Colon (tissue), 2 donors: ENCODE measurements at regions not wholly inside any gene's neighbourhood (a gene's known extent, or its start where the extent isn't known, plus 50 kb on each side); places are given as distances from the start of the nearest gene placed in this dataset.

Experiments
- FAIRE-seq: peaks from 2 replicates; lab custom pipeline; 2012; peaks lifted over from hg19 to GRCh38; lab: Jason Lieb, UNC
- donor health status: control.
- donor health status: control.

DNA sequence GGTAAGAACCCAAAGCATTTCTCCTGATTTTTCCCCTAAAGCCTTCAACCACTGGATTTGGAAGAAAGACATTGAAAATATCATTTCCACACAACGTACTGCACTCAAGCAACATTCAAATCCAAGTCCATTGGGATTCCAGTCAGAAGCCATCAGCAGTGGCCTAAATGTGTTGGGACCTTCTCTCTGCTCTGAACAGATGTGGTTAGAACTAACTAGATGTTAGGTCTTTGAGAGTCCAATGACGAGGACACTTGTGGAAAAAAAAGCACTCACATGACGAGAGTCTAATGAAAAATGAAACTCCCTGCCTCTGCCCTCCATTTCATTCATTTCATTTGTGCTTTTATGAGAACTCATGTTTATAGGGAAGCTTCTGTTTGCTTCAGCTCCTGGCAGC lies 382.3 kb downstream of the SIPA1L2 start:
- FAIRE-seq, result no peak

DNA sequence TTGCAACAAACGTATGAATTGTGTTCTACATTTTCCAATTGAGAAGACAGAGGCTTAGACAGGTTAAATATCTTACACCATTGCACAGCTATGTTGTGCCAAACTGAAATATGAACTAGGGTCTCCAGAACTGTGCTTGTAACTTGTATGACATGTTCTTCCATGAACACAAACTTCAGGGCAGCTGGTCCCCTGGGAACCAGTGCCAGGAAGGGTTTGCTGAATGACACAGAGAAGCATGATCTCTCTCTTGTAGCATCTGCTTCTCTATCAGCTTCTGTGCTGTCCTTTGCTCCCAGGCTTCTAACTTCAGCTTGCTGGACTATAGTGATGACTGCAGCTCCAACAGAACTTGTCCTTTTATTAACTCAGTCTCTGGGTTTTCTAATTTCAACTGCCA lies 385.5 kb downstream of the SIPA1L2 start:
- FAIRE-seq, result no peak

DNA sequence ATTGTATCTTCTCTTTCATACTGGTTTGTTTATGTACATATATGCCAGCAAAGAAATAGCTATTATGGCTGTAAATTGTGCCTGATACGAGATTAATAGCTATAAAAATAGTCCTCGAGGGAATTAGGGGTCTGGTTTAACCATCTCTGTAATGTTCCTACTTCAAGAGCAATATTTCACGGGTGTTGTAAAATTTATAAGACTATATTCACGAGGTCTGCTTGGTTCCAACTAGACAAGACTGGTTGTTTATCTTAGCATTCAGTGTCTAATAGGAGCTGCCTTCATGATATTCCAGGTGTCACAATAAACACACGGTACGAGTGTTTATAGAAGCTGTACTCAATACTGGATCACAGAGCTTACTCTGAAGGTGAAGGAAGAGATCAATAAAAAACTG lies 389.9 kb downstream of the SIPA1L2 start:
- FAIRE-seq, result no peak

DNA sequence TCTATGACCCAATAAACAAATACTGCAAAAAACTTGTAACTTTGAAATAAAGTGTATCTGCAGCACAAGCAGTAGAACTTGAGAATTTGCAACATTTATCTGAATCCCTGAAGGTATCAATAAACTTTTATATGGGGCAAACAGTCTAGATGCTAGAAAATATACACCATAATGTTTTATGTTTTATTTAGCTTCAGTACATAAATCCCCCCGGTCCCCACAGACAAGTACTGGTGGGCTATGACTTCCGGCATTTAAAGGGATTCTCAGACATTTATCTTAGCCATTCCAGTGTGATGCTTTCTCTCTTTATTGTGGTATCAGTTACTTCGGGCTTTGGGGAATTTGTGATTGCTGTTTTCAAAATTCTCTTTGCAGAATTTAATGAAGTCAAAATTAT lies 390.4 kb downstream of the SIPA1L2 start:
- no peak for FAIRE-seq

DNA sequence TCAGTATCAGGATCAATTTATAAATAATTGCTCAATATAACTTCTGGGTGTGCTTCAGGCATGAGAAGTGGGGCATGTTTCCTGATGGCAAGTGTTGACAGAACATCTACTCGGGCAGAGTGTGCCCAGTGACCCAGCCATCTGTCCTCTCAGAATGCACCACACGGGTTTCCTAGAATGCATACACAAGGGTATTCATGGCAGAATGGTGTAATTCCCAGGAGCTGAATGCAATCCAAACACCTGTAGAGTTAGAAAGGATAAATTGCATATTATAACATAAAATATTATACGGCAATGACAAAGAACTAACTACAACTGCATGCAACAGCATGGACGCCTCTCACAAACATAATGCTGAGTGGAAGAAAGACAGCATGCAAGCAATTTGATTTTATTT lies 391.9 kb downstream of the SIPA1L2 start:
- no peak for FAIRE-seq

DNA sequence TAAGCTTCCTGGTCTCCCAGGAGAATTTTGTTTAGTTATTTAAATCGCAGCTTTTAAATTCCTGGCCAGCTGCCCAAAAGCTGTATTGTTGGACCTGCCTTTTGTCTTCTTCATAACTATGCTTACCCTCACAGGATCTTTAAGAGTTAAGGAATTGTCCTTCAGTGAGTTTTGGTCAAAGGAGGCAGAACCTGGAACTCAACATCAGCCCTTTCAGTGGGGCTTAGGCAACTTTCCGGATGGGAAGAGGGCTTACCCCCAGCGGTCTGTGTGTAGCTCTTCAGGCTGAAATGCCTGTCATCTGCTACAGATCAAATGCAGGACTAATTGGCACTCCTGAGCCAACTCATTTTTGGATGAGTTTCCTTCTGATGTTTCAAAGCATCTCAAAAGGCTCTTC lies 402.6 kb downstream of the SIPA1L2 start:
- no peak for FAIRE-seq

DNA sequence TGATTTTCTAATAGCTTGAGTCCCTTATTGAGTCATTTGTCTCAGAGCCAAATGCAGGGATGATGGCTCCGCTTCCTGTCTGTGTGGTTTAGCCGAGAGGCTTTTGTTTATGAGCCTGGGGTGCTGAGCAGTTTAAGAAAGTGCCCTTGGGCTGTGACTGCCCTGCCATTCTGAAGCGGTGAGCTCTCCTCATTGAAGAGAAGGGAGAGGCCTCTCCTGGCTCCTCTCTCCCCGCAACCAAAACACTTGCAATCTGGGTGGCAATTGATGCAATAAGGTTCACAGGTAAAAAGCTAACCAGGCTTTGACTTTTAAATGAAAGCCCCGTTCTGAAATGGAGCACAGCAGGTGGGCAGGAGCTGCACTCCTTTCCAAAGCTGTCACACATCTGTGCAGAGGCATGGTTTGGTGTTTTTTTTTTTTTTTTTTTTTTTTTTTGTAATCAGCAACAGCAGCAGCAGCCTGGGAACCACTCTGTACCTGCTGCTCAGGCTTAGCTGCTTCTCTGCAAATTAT lies 403.7 kb downstream of the SIPA1L2 start:
- no peak for FAIRE-seq

DNA sequence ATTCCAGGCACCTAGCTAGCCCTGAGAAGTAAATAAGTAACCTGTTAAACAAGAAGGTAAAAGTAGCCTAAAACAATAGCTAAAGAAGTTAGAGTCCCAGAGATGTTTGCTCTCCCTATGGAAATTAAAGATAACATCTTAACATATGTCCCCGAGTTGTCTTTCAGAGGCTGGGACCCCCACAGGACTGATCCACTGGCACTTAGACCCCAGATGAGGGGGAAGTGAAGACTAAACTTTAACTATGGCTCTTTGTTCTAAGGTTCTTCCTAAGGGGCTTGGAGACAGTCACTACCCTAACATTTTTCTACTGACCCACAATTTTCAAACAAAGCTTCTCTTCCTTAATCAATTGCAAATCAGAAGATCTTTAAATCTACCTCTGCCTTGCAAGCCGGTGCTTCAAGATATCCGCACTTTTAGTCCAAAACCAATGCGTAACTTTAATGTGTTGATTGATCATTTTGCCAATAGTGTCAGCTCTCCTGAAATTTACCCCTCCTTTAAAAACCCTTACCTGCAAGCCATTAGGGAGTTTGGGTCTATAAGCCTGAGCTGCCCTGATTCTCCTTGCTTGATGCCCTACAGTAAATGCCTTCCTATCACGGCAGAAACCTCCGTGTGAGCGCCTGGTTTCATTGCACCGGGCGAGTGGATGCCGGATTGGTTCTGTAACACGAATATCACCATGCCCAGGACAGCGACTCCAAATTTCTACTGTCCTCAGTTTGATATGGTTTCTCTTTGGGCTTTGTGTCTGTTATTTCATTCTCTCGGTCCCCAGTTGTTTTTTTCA lies 404.4 kb downstream of the SIPA1L2 start:
- FAIRE-seq, result no peak

DNA sequence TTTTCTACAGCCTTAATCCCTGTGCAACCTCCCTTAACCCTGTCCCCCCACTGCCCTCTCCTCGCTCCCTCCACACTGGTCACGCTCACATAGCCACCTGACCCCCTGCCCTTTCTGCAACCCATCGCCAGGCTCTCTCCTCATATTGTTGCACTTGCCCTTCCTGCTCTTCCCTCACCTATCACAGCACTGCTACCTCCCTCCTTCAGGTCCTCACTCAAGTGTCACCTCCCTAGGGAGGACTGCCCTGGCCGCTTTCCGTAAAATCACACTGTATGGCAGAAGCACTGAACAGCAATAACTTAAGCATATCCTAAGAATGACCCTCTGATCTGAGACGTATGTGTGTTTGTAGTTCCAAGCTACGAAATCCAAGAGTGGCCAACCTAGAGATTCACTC lies 406.0 kb downstream of the SIPA1L2 start:
- no peak for FAIRE-seq

DNA sequence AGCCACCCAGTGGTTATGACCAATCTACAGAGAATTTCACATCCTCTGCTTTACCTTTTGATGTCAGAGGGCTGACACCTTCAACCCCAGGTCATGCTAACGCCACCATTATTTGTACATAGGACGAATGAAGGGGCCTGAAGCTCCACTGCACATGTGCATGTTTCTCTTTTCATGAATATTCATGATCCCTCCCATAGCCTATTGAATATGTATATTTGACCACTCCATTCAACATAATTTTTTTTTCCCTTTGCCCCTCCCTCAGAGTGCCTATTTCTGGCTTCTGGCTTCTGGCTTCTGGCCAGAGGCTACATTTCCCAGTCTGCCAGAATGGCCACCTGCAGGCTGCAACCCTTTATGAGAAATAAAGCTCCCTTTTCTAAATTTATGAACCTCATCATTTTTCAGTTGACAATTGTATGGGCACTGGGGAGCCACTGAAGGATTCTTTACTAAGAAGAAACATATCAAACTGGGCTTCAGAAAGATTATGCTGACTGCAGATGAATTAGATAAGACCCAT lies 406.7 kb downstream of the SIPA1L2 start:
- FAIRE-seq, result no peak

DNA sequence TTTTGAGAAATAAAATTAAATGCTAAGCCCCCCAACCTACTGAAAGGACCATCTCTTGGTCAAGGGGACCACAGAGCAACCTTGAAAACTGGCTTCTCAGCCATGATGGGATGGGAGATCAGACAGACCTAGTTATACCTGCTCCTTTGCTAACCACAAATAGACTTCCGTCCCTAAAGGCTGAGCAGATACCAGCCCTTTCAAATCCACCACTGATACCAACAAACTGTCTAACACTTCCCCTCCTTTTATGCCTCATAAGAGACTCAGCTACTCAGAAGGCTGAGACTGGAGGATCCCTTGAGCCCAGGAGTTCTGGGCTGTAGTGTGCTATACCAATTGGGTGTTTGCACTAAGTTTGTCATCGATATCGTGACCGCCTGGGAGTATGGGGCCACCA lies 407.3 kb downstream of the SIPA1L2 start:
- no peak for FAIRE-seq

DNA sequence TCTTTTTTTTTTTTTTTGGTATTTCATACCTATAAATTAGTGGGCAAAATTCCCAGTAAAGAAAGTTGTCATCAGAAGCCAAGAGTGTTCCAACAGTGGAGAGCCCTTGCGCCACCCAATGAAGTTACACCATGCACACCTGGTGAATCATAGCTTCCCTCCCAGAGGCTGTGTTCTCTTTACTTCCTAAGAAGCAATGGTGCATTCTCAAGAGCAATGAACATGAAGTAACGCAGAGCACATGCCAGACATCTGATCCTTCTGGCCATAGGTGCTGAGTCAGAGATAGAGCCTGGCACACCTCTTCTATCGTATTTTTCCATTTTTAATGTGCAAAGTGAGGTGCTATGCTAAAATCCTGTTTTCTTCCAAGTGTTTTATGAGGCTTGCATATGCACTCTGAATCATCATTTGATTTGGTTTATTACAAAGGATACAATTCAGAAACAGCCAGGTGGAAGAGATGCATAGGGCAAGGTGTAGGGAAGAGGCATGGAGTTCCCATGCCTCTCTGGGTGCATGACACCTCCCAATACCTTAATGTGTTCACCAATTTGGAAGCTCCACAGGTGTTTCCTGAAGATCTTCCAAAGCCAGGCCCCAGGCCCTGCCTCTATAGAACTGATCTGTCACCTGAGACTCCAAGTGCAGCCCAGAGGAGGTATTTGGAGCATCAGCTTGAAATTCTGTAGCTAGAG lies 408.0 kb downstream of the SIPA1L2 start:
- FAIRE-seq, result no peak

DNA sequence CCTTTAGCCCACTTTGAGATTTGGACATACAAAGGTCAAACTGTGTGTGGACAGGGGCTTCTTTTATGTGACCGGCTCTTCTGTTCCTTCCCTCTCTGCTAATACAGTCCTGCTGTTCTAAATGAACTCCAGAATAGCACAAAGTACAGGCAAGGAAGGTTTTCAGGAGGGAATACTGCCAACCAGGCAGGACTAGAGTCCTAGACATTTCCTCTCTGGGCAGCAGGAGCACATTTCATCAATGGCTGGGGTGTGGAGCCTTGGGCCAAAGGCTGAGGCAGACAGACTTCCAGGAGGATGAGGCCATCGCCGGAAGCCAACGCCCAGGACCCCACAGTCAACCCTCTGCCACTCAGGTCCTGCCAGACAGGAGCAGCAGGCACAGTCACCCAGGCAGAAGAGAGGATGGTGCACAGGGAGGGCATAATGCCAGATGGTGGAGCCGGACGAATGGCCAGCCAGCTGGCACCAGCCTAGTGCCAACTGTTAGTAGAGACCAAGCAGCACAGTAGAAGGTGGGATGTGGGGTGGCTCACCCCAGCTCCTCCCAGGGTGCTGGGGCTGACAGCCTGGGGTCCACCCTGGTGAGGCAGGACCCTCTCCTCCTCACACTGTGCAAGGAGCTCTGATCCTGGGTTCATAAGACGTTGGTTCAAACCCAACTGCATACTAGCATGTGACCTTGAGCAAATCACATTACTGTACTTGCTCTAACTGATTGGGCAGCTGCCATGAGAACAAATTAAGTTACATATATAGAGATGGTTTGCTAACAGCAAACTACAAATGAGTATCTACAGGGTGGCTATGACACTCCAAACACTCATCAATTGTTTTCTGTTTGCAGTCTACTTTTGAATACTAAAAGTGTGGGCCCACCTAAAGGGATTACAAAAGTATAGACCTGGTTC lies 410.7 kb downstream of the SIPA1L2 start:
- no peak for FAIRE-seq

DNA sequence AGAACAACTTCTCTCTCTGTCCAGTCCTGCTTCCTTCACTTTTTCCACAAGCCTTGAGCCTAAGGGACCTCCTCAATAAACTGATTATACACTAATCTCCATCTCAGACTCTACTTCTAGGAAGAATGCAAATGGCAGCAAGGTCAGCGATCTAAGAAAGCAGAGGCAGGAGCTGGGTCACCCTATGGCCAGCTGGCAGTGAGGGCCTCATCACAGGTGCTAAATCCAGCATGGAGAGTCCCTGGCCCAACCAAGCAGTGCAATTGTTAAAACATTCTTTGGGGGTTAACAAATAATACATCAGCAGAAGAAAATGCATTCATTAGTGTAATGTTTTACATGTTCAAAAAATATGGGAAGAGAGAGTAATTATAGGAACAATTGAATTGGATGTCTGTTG lies 416.0 kb downstream of the SIPA1L2 start:
- no peak for FAIRE-seq

DNA sequence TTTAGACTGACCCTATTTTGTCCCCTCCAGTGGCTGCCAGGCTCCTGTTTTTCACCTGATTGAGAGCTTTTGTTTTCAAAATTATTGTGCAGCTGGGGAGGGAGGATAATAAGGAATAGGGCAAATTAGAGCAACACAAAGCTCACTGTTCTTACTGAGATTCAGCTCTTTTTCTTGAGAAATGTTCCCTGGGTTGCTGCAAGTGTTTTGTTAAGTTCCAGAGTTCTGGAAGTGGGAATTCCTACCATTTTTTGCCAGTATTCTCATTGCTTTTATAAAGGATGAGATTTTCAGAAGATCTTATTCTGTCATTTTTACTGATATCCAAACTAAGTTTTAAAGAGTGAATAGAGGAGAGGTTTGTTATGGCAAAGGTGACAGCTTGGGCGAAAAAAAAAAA lies 417.7 kb downstream of the SIPA1L2 start:
- no peak for FAIRE-seq

DNA sequence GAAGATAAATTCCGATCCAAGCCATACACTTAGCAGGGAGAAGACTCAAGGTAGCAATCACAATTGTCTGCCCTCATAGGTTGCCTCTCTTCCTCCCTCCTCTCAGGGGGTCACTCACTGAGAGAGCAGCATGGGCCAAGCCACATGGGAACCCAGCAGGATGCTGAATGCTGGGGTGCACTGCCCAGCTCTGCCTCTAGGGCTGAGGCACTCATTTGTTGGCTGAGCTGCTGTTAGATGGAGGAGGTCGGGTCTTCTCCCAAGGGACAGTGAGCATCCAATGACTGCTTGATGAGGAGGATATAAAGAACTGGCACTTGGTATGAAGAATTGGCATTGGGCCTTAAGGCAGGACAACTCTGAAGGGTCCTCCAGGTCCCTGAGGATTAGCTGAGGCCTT lies 418.8 kb downstream of the SIPA1L2 start:
- FAIRE-seq, result no peak

DNA sequence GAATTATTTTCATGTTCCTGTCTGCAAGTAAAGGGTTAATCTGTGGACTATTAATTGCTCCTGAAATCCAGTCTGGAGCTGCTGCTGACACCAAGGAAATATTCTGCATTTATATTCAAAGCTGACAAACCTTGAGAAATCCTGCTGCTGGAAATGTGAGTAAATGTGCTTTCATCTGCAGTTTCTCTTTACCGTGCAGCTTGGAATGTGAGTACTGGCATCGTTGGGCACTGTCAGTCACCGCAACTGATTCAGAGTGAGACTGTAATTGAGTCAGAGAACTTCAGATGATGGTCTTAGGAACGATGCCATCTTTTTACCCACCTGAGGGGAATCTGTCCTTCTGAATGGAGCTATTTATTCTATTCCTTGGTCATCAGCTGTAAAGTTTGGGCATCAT lies 420.6 kb downstream of the SIPA1L2 start:
- no peak for FAIRE-seq

DNA sequence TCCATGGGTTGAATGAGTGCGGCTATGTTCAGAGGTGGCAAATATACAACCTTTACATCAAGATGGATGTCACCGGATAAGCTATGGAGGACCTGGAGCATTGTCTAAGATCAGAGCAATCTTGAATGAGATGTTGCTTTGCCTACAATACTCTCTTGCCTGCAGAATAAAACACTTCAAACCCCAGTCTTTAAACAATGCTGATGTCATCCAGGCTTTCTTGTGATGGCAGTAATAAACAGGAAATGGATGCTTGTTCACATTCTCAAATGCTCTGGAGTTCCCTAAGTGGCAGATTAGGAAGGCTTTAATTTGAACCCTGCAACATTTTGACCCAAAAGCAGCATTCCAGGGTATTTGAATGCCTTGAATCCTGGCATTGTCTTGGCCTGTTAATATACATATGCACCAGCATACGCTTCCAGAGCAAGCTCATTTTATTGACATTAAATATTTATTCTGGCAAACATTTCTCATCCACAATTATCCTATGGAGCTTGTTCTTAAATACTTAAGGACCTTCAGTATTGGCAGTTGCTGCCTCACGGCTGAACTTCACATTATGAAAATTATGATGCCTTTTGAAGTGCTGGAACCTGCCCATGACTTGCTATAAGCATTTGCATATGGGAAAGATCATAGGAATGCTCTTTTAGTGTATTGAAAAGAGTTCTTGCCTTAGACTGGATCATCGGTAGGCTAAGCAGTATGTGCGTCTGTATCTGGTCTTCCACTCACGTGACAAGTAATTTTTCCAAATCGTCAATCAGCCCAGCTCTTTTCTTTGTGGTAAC lies 422.7 kb downstream of the SIPA1L2 start:
- FAIRE-seq, result no peak

DNA sequence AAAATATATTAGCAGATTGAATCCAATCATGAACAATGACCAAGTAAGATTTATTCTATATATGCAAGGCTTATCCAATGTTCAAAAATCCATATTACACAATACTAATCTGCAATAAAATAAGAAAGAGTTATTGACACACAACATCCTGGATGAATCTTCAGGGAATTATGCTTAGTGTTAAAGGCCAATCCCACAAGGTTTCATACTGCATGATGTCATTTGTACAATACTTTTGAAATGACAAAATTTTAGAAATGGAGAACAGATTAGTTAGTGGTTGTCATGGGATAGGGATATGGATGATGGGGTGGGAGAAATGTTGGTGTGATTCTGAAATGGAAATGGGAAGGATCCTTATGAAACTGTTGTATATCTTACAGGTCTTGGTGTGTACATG lies 425.7 kb downstream of the SIPA1L2 start:
- no peak for FAIRE-seq

DNA sequence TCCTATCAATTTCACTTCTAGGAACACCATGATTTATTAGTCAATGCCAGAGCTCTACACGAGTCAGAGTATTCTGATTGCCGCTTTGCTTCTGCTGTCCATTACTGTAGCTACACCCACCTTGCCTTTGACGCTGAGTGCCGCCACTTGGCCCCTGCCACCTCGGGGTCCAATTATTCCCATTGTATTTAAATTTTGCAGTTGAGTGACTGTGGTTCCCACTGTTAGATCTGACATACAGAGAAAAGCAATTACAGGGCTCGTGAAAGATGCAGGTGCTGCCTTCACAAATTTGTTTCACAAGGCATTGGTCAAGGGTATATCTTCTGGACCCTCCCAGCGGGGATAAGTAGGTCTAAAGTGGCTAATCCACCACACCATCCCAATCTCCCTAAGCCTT lies 428.9 kb downstream of the SIPA1L2 start:
- no peak for FAIRE-seq

DNA sequence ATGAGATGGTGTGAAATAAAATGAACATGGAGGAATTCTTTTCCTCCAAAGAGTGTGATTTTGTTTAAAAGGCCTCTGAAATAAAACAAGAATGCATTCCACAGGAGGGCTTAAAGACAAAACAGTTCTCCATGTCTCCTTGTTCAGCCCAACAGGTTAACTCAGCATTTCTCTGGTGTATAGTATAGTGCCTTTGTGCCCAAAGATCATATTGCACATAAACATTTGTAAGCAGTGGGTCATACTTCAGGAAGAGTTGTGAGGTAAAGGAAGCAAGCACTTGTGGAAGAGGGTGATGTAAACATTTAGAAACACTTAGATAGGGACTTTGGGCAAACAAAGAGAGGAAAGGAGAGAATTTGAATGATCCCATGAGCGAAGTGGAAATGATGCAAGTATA lies 433.9 kb downstream of the SIPA1L2 start:
- FAIRE-seq, result no peak

DNA sequence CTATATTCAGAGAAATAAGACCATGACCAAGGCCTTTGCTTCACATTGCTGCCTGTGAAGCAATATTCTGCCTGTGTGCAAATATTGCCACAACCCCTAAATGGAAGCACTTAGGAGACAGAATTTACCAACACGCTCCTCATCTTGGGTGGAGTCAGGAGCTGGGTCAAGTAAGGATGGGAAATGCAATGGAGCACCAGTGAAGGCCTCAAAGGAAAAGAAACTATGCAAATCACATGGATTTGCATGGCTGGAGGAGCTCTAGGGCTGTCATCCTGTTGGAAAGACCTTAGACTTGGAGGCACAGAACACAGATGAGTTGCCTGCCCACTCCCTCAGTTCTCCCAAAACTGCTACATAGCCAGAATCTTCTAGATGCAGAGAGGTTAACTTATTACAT lies 435.5 kb downstream of the SIPA1L2 start:
- no peak for FAIRE-seq
